Stomach smooth muscle (tissue), 2 donors: ENCODE measurements at regions not wholly inside any gene's neighbourhood (a gene's known extent, or its start where the extent isn't known, plus 50 kb on each side); places are given as distances from the start of the nearest gene placed in this dataset.

Experiments
- H3K27ac ChIP-seq: one replicate; pipeline ENCODE4 v1.7.0; 2013; ENCODE audit warnings: mild to moderate bottlenecking, low read length, inconsistent platforms
- H3K27me3 ChIP-seq, 2 donors: one replicate each; pipeline ENCODE4 v1.7.0; 2013; ENCODE audit warnings: low read length in 2 of 2; ENCODE audit not compliant: insufficient read depth in 2 of 2, control insufficient read depth in 1 of 2
- H3K36me3 ChIP-seq, 2 donors: one replicate each; pipeline ENCODE4 v1.7.0; 2013; ENCODE audit warnings: low read length in 2 of 2; ENCODE audit not compliant: control insufficient read depth in 2 of 2, insufficient read depth in 2 of 2
- H3K4me1 ChIP-seq: one replicate; pipeline ENCODE4 v1.7.0; 2013; ENCODE audit warnings: low read length; ENCODE audit not compliant: control insufficient read depth, insufficient read depth
- H3K4me3 ChIP-seq, 2 donors: one replicate each; pipeline ENCODE4 v1.7.0; 2013; ENCODE audit warnings: low read length in 2 of 2
- H3K9ac ChIP-seq, 2 donors: one replicate each; pipeline ENCODE4 v1.7.0; 2013; ENCODE audit warnings: low read length in 2 of 2, mild to moderate bottlenecking in 1 of 2
- H3K9me3 ChIP-seq, 2 donors: one replicate each; pipeline ENCODE4 v1.7.0; 2013; ENCODE audit warnings: low read length in 2 of 2; ENCODE audit not compliant: control insufficient read depth in 2 of 2
- donor health status: healthy.
- donor health status: Pancreatic carcinoma.

DNA sequence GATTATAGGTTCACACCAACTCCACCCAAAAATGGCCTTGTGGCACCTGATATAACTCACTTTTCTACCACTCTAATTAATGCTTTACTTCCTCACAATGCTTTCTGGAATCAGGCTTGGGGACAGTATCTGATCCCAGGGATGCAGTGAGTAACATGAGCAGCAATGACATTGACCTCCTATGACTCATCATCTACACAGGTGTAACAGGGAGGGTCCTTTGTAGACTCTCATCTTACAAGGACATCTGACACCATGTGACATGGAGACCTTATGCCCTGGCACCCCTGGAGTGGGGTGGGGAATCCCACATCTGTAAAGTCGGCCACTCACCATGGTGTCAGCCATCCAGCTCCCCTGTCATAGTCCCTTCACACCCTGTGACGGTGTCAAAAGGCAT, 586.4 kb downstream of the MED13L start:
- H3K4me1 ChIP-seq: no peaks in the 10 kb centered on the region
- H3K36me3 ChIP-seq: no peaks in the 10 kb centered on the region
- no peak overlapping the region for H3K4me3 ChIP-seq
- H3K9ac ChIP-seq: no peak overlapping the region
- peaks cover 0 to 4% of the 10 kb centered on the region in 2 donors for H3K27me3 ChIP-seq
- no peak overlapping the region for H3K27ac ChIP-seq
- H3K9me3 ChIP-seq: no peaks in the 10 kb centered on the region

DNA sequence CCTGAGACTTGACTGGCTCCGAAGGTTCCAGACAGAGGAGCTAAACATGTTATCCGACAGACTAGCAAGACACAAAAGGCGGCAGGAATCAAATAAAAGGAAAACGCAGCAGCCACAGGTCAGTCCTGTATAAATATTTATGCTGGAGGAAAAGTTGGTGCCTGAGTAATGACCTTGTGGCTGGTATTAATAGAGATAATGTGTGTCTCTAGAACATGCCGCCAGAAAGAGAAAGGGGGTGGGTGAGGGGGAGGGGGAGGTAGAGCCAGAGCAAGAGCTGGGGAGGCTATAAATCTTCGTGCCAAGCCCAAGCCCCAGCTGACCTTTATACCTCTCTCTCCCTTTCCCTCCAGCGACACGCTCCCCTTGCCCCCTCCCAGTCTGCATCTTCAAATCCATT, 590.4 kb downstream of the MED13L start:
- no peak overlapping the region for H3K27ac ChIP-seq
- peaks cover 0 to 4% of the 10 kb centered on the region in 2 donors for H3K27me3 ChIP-seq
- H3K9ac ChIP-seq: no peak overlapping the region
- H3K9me3 ChIP-seq: peaks cover 0 to 4% of the 10 kb centered on the region in 2 donors
- H3K4me1 ChIP-seq: no peaks in the 10 kb centered on the region
- H3K4me3 ChIP-seq: no peak overlapping the region
- no peaks in the 10 kb centered on the region for H3K36me3 ChIP-seq

DNA sequence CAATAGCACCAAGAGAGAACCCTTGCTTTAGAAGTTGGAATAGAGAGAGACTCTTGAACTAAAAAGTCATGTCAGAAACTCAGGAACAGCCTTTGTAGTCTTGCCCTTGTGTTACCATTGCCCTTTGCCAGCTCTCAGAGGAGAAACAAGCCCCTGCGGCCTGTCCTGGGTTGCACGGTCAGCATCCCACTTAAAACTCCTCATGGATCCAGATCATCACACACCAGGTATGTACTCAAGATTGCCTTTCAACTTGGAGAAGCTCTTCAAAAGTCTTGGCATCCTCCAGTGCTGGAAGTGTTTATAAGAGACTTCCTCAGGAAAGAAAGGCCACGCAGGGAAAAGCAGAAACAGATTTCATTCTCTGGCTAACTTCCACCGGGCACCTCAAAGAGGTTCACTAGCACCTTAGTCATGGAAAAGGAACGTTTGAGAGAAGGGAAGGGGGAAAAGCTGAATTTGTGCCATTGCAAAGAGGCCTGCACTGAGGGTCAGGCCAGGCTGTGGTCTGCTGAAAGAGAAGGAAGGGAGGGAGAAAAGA, 594.2 kb downstream of the MED13L start:
- no peaks in the 10 kb centered on the region for H3K36me3 ChIP-seq
- H3K27ac ChIP-seq: no peak overlapping the region
- H3K4me3 ChIP-seq: no peak overlapping the region
- no peak overlapping the region for H3K9ac ChIP-seq
- H3K4me1 ChIP-seq: no peaks in the 10 kb centered on the region
- H3K9me3 ChIP-seq: peaks cover 0 to 4% of the 10 kb centered on the region in 2 donors
- H3K27me3 ChIP-seq: no peaks in the 10 kb centered on the region

DNA sequence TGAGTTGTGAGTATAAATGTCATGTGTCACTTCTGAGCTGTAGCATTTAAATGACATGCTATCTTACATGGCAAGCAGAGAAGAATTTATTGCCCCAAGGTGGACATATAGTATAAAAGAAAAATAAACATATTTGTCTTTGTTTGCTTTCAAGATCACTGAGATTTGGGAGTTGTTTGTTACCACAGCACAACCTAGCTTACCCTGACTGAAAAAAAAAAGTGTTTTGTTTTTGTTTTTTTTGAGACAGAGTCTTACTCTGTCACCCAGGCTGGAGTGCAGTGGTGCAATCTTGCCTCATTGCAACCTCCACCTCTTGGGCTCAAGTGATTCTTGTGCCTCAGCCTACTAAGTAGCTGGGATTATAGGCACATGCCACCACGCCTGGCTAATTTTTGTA, 596.5 kb downstream of the MED13L start:
- peaks cover 0 to 8% of the 10 kb centered on the region in 2 donors for H3K9me3 ChIP-seq
- no peak overlapping the region for H3K27ac ChIP-seq
- no peaks in the 10 kb centered on the region for H3K27me3 ChIP-seq
- H3K4me1 ChIP-seq: no peaks in the 10 kb centered on the region
- no peaks in the 10 kb centered on the region for H3K36me3 ChIP-seq
- H3K9ac ChIP-seq: no peak overlapping the region
- H3K4me3 ChIP-seq: no peak overlapping the region

GRCh38 chr12:115672506-115673080, 604.9 kb downstream of the MED13L start:
- H3K4me3 ChIP-seq: no peak overlapping the region
- H3K27ac ChIP-seq: no peak overlapping the region
- H3K27me3 ChIP-seq: no peaks in the 10 kb centered on the region
- peaks cover 0 to 7% of the 10 kb centered on the region in 2 donors for H3K9me3 ChIP-seq
- H3K9ac ChIP-seq: no peak overlapping the region
- H3K36me3 ChIP-seq: no peaks in the 10 kb centered on the region
- H3K4me1 ChIP-seq: no peaks in the 10 kb centered on the region

- no peak overlapping the region for H3K9ac ChIP-seq
- H3K9me3 ChIP-seq: peaks cover 0 to 7% of the 10 kb centered on the region in 2 donors
- no peaks in the 10 kb centered on the region for H3K27me3 ChIP-seq
- no peak overlapping the region for H3K27ac ChIP-seq
- no peak overlapping the region for H3K4me3 ChIP-seq
- no peaks in the 10 kb centered on the region for H3K36me3 ChIP-seq
- H3K4me1 ChIP-seq: no peaks in the 10 kb centered on the region
Observed at GRCh38 chr12:115672086-115672485, 605.4 kb downstream of the MED13L start.

DNA sequence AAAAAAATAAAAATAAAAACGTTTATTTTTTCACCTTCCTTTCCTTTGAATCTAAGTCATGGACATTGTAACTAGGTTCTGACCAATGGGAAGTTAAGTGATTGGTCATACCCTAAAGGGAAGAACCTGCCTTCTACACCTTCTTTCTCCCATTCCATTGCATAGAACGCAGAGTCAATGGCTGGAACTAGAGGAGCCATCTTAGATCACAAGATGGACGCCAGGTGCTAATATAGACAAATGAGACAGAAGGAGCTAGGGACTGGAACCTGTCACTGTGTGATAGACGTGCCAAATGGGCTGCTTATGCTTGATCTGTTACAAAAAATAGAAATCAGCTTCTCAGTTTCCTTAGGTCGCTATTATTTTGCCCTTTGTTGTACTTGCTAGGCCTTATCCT, 606.6 kb downstream of the MED13L start:
- Histone ChIP-seq H3K9ac (no peak overlapping the region), H3K27ac (no peak overlapping the region), H3K4me1 (no peaks in the 10 kb centered on the region), H3K27me3 (no peaks in the 10 kb centered on the region), H3K36me3 (no peaks in the 10 kb centered on the region), H3K4me3 (no peak overlapping the region), H3K9me3 (peaks cover 0 to 3% of the 10 kb centered on the region in 2 donors)

- H3K4me1 ChIP-seq: no peaks in the 10 kb centered on the region
- no peaks in the 10 kb centered on the region for H3K36me3 ChIP-seq
- H3K4me3 ChIP-seq: no peak overlapping the region
- H3K27ac ChIP-seq: no peak overlapping the region
- H3K9ac ChIP-seq: no peak overlapping the region
- peaks cover 0 to 3% of the 10 kb centered on the region in 2 donors for H3K9me3 ChIP-seq
- no peaks in the 10 kb centered on the region for H3K27me3 ChIP-seq
Observed at GRCh38 chr12:115667116-115667515, 610.4 kb downstream of the MED13L start.

DNA sequence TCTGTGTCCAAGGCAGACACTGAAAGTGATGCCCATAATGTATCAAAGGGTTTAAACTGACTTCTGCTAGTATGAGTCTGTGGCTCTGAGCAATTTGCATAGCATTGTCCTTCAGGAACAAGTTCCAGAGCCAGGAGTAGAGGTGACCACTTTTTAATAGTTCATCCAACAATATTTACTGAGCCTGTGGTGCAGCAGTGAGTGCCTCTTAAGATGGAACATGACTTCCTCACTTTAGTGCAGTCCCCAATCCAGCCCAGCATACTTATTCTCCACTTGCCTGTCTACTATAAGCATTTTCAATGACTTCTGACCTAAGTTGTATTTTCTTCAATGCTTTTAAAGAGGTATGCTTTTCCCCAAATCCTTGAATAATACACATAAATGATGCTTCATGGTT, 611.3 kb downstream of the MED13L start:
- Histone ChIP-seq H3K36me3 (no peaks in the 10 kb centered on the region), H3K4me3 (no peak overlapping the region), H3K4me1 (no peaks in the 10 kb centered on the region), H3K27ac (no peak overlapping the region), H3K9ac (no peak overlapping the region), H3K9me3 (peaks cover 0 to 3% of the 10 kb centered on the region in 2 donors), H3K27me3 (no peaks in the 10 kb centered on the region)

DNA sequence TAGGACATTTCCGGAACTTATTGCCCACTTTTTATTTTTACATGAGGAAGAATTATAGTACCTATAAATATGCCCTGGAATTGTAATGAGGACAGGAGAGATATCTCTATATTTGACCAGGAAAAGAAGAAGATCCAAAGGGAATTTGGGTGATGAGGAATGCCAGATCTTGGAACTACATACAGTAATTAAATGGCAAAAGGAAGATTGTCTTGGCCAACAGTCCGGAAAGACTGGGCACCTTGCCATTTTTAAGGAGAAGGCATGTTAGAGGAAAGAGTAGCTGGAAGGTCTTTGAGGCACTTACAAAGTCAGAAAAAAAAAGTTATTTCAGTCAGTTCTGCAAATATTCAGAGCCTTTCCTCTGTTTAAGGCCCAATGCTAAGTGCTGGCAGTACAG, 616.4 kb downstream of the MED13L start:
- Histone ChIP-seq H3K27me3 (peaks cover 0 to 2% of the 10 kb centered on the region in 2 donors), H3K27ac (no peak overlapping the region), H3K4me3 (no peak overlapping the region), H3K9ac (no peak overlapping the region), H3K9me3 (no peaks in the 10 kb centered on the region), H3K4me1 (no peaks in the 10 kb centered on the region), H3K36me3 (no peaks in the 10 kb centered on the region)

GRCh38 chr12:115660211-115660805, 617.2 kb downstream of the MED13L start:
- Histone ChIP-seq H3K4me3 (no peak overlapping the region), H3K9ac (no peak overlapping the region), H3K4me1 (no peaks in the 10 kb centered on the region), H3K27me3 (peaks cover 0 to 2% of the 10 kb centered on the region in 2 donors), H3K9me3 (no peaks in the 10 kb centered on the region), H3K36me3 (no peaks in the 10 kb centered on the region), H3K27ac (no peak overlapping the region)
